ENCODE measurements at regions not wholly inside any gene's neighbourhood (a gene's known extent, or its start where the extent isn't known, plus 50 kb on each side); places are given as distances from the start of the nearest gene placed in this dataset.
"Not testable (repeated sequence)": the region's sequence is repeated elsewhere in the genome, so short reads cannot be mapped to it uniquely, and the experiment has no call there.

DNA sequence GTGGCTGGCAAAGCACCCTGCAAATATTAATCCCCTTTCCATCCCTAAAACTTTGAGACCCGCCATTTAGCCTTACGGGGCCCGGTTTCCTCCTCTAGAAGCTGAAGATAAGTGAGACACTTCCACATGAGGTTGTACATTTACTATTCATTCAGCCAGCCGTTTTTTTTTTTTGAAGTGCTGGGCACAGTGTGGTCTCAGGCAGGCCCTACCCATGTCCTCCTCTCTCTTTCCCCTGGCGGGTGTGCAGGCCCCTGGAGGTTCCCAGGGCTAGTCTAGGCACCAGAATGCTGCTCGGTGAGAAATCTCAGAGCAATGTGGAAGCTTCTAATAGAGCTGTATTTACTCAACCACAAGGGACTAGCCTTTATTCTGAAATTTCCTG, 107.4 kb upstream of the LARP1 start:
- Histone ChIP-seq H3K4me1 (ENCODE audit: insufficient read depth, low read length) (no peaks in the 10 kb centered on the region), H3K4me3 (ENCODE audit: low read length) (no peak overlapping the region), H3K36me3 (ENCODE audit: insufficient read depth, low read length) (no peaks in the 10 kb centered on the region), H2AFZ (ENCODE audit: low read depth, low read length) (no peak overlapping the region), H3K9me3 (ENCODE audit: low read length) (no peaks in the 10 kb centered on the region), H3K27me3 (ENCODE audit: insufficient read depth, low read length) (peaks cover 16% of the 10 kb centered on the region)

- H3K36me3 ChIP-seq (ENCODE audit: insufficient read depth, low read length): no peaks in the 10 kb centered on the region
- no peaks in the 10 kb centered on the region for H3K4me1 ChIP-seq (ENCODE audit: insufficient read depth, low read length)
- H3K9me3 ChIP-seq (ENCODE audit: low read length): no peaks in the 10 kb centered on the region
- no peak overlapping the region for H2AFZ ChIP-seq (ENCODE audit: low read depth, low read length)
- H3K4me3 ChIP-seq (ENCODE audit: low read length): no peak overlapping the region
- H3K27me3 ChIP-seq (ENCODE audit: insufficient read depth, low read length): peaks cover 16% of the 10 kb centered on the region
These were observed 107.9 kb upstream of the LARP1 start for GRCh38 chr5:154647114-154647760.

GRCh38 chr5:154646745-154647113, 108.4 kb upstream of the LARP1 start:
- Histone ChIP-seq H3K4me3 (ENCODE audit: low read length) (no peak overlapping the region), H3K4me1 (ENCODE audit: insufficient read depth, low read length) (no peaks in the 10 kb centered on the region), H2AFZ (ENCODE audit: low read depth, low read length) (no peak overlapping the region), H3K9me3 (ENCODE audit: low read length) (no peaks in the 10 kb centered on the region), H3K27me3 (ENCODE audit: insufficient read depth, low read length) (peaks cover 17% of the 10 kb centered on the region), H3K36me3 (ENCODE audit: insufficient read depth, low read length) (no peaks in the 10 kb centered on the region)

- Histone ChIP-seq H3K27me3 (ENCODE audit: insufficient read depth, low read length) (peaks cover 18% of the 10 kb centered on the region), H3K4me3 (ENCODE audit: low read length) (no peak overlapping the region), H3K9me3 (ENCODE audit: low read length) (no peaks in the 10 kb centered on the region), H2AFZ (ENCODE audit: low read depth, low read length) (no peak overlapping the region), H3K36me3 (ENCODE audit: insufficient read depth, low read length) (no peaks in the 10 kb centered on the region), H3K4me1 (ENCODE audit: insufficient read depth, low read length) (no peaks in the 10 kb centered on the region)
These were observed 110.3 kb upstream of the LARP1 start for GRCh38 chr5:154644745-154645411.

DNA sequence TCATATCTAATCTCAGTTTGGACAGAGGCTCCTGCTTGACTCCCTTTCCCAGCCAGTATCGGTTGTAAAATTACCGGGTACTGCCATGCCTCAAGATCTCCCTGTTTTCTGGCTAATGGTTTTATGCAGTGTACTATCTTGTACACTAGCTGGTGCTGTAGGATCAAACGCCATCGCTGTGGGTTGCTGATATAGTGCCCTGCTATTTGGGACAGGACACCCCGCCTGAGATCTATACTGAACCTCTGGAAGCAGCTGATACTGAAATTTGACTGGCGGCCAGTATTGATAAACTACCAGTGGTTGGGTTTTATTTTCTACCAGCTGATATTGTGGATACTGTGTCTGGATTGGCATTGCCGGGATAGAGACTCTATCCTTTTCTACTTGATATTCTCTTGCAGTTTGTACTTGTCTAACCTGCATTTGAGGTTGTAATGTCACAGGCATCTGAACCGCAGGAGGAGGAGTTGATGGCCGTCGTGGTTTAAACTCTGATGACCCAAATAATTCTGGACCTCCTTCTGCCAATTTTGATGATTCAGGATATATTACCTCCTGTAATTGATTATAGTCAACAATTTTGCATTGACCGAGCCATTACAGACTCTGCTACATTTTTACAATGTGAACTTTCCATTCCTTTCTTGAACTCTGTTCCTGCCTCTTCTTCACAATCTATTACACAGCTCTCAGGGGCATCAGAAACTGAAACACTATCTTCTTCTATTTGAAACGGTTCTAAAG, 112.5 kb upstream of the LARP1 start:
- Histone ChIP-seq H3K27me3 (ENCODE audit: insufficient read depth, low read length) (peaks cover 23% of the 10 kb centered on the region), H3K9me3 (ENCODE audit: low read length) (no peaks in the 10 kb centered on the region), H2AFZ (ENCODE audit: low read depth, low read length) (no peak overlapping the region), H3K36me3 (ENCODE audit: insufficient read depth, low read length) (no peaks in the 10 kb centered on the region), H3K4me3 (ENCODE audit: low read length) (no peak overlapping the region), H3K4me1 (ENCODE audit: insufficient read depth, low read length) (no peaks in the 10 kb centered on the region)

DNA sequence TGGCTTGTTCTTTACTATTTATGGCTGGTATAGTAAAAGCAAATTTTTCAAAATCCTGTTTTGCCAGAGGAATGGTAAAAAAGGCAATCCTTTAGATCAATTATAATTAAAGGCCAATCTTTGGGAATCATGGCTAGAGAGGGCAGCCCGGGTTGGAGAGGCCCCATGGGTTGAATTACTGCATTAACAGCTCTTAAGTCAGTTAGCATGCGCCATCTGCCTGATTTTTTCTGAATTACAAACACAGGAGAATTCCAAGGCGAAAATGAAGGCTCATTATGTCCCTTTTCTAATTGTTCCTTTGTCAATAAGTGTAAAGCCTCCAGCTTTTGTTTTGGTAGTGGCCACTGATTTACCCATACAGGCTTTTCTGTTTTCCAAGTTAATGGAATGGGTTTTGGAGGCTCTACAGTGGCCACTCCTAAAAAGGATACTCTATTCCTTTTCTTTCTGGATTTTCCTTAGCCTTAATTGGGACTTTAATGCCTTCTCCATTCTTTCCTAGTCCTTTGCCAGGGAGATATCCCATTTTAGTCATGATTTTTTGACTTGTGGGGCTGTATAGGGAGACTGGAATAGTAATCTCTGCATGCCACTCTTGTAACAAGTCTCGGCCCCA, 114.9 kb upstream of the LARP1 start:
- not testable (repeated sequence) for H3K9me3 ChIP-seq (ENCODE audit: low read length); H3K36me3 ChIP-seq (ENCODE audit: insufficient read depth, low read length); H3K4me1 ChIP-seq (ENCODE audit: insufficient read depth, low read length); H3K27me3 ChIP-seq (ENCODE audit: insufficient read depth, low read length); H2AFZ ChIP-seq (ENCODE audit: low read depth, low read length); H3K4me3 ChIP-seq (ENCODE audit: low read length)

GRCh38 chr5:154636786-154637185, 118.4 kb upstream of the LARP1 start:
- not testable (repeated sequence) for H3K4me3 ChIP-seq (ENCODE audit: low read length)

DNA sequence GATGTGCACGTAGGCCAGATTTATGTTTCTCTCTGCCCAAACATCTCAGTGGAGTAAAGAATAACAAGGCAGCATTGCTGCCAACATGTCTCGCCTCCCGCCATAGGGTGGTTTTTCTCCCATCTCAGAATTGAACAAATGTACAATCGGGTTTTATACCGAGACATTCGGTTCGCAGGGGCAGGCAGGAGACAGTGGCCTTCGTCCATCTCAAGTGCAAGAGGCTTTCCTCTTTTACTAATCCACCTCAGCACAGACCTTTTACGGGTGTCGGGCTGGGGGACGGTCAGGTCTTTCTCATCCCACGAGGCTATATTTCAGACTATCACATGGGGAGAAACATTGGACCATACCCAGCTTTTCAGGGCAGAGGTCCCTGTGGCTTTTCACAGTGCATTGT, 118.9 kb upstream of the LARP1 start:
- not testable (repeated sequence) for H3K27me3 ChIP-seq (ENCODE audit: insufficient read depth, low read length); H3K9me3 ChIP-seq (ENCODE audit: low read length); H3K4me3 ChIP-seq (ENCODE audit: low read length); H3K4me1 ChIP-seq (ENCODE audit: insufficient read depth, low read length); H3K36me3 ChIP-seq (ENCODE audit: insufficient read depth, low read length); H2AFZ ChIP-seq (ENCODE audit: low read depth, low read length)

More at GRCh38 chr5:154636786-154637185, 118.4 kb upstream of the LARP1 start:
- not testable (repeated sequence) for H3K36me3 ChIP-seq (ENCODE audit: insufficient read depth, low read length); H3K4me1 ChIP-seq (ENCODE audit: insufficient read depth, low read length); H3K27me3 ChIP-seq (ENCODE audit: insufficient read depth, low read length); H2AFZ ChIP-seq (ENCODE audit: low read depth, low read length); H3K9me3 ChIP-seq (ENCODE audit: low read length)

DNA sequence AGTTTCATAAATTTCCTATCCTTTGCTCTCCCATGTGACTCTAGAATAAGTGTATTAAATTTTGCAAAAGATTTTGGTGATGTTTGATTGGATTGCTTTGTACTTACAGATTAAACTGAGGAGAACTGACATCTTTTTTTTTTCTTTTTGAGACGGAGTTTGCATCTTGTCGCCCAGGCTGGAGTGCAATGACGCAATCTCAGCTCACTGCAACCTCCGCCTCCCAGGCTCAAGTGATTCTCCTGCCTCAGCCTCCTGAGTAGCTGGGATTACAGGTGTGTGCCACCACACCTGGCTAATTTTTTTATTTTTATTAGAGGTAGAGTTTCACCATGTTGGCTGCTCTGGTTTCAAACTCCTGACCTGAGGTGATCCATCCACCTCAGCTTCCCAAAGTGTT, 121.4 kb upstream of the LARP1 start:
- not testable (repeated sequence) for H2AFZ ChIP-seq (ENCODE audit: low read depth, low read length); H3K27me3 ChIP-seq (ENCODE audit: insufficient read depth, low read length); H3K4me3 ChIP-seq (ENCODE audit: low read length); H3K36me3 ChIP-seq (ENCODE audit: insufficient read depth, low read length); H3K9me3 ChIP-seq (ENCODE audit: low read length); H3K4me1 ChIP-seq (ENCODE audit: insufficient read depth, low read length)

- Histone ChIP-seq H2AFZ (ENCODE audit: low read depth, low read length) (no peak overlapping the region), H3K9me3 (ENCODE audit: low read length) (no peaks in the 10 kb centered on the region), H3K27me3 (ENCODE audit: insufficient read depth, low read length) (peaks cover 7% of the 10 kb centered on the region), H3K4me3 (ENCODE audit: low read length) (no peak overlapping the region), H3K36me3 (ENCODE audit: insufficient read depth, low read length) (no peaks in the 10 kb centered on the region), H3K4me1 (ENCODE audit: insufficient read depth, low read length) (no peaks in the 10 kb centered on the region)
These were observed 124.0 kb upstream of the LARP1 start for GRCh38 chr5:154631141-154631540.

DNA sequence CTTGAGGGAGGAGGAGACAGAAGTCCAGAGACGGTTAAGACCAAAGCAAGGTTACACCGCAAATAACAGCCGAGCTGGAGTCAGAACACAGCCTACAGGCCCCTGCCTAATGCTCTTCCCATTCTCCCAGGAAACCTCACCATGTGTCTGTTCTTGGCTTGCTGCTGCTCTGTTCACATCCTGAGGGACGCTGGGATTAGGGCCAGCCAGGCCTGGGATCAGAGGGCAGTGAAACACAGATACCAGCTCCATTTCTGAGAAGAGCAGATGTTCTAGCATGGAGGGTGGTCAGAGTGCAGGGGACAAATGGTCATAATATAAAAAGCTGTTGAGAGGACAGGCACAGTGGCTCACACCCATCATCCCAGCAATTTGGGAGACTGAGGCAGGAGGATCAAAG, 124.8 kb upstream of the LARP1 start:
- Histone ChIP-seq H3K4me3 (ENCODE audit: low read length) (no peak overlapping the region), H3K9me3 (ENCODE audit: low read length) (no peaks in the 10 kb centered on the region), H2AFZ (ENCODE audit: low read depth, low read length) (no peak overlapping the region), H3K4me1 (ENCODE audit: insufficient read depth, low read length) (no peaks in the 10 kb centered on the region), H3K27me3 (ENCODE audit: insufficient read depth, low read length) (peaks cover 7% of the 10 kb centered on the region), H3K36me3 (ENCODE audit: insufficient read depth, low read length) (no peaks in the 10 kb centered on the region)

- H3K4me1 ChIP-seq (ENCODE audit: insufficient read depth, low read length): no peaks in the 10 kb centered on the region
- peaks cover 7% of the 10 kb centered on the region for H3K27me3 ChIP-seq (ENCODE audit: insufficient read depth, low read length)
- H3K9me3 ChIP-seq (ENCODE audit: low read length): no peaks in the 10 kb centered on the region
- H2AFZ ChIP-seq (ENCODE audit: low read depth, low read length): no peak overlapping the region
- H3K36me3 ChIP-seq (ENCODE audit: insufficient read depth, low read length): no peaks in the 10 kb centered on the region
- no peak overlapping the region for H3K4me3 ChIP-seq (ENCODE audit: low read length)
These were observed 126.5 kb upstream of the LARP1 start for GRCh38 chr5:154628685-154629084.
